COR-L47 (cell line): ENCODE measurements at regions not wholly inside any gene's neighbourhood (a gene's known extent, or its start where the extent isn't known, plus 50 kb on each side); places are given as distances from the start of the nearest gene placed in this dataset.
A peak's percentile ranks its signal among the peaks of the same experiment; 100 is the strongest.
"Not testable (repeated sequence)": the region's sequence is repeated elsewhere in the genome, so short reads cannot be mapped to it uniquely, and the experiment has no call there.

Experiments used
- DNase-seq: peaks from one replicate; lab custom pipeline; 2025; lab: John Stamatoyannopoulos, UW

DNA sequence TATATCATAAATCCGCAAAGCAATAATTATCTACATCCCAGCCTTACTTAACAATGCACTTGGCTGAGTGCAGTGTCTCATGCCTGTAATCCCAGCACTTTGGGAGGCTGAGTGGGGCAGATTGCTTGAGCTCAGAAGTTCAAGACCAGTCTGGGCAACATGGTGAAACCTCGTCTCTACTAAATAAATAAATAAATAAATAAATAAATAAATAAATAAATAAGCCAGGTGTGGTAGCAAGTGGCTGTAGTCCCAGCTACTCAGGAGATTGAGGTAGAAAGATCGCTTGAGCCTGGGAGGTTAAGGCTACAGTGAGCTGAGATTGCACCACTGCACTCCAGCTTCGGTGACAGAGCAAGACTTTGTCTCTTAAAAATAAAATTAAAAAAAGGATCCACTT, 898.1 kb downstream of the DNAJB9 start:
- not testable (repeated sequence) for DNase-seq

GRCh38 chr7:109473172-109473571, 903.5 kb downstream of the DNAJB9 start:
- no peak for DNase-seq

GRCh38 chr7:109476409-109476808, 906.7 kb downstream of the DNAJB9 start:
- no peak for DNase-seq

GRCh38 chr7:109479388-109479787, 909.7 kb downstream of the DNAJB9 start:
- DNase-seq, result peak; percentile 6

DNA sequence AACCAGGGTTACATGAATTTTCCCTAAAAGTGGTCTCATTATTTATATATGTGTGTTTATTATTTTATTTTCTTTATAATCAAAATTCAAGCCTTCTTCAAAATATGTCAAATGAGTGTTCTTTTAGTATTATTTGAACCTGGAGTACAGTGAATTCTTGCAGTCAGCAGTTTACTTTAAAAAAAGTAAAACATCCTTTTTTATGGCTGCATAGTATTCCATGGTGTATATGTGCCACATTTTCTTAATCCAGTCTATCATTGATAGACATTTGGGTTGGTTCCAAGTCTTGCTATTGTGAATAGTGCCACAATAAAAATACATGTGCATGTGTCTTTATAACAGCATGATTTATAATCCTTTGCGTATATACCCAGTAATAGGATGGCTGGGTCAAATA, 920.9 kb downstream of the DNAJB9 start:
- not testable (repeated sequence) for DNase-seq

- DNase-seq, result no peak
These were observed 927.4 kb downstream of the DNAJB9 start for GRCh38 chr7:109497053-109497452.

DNA sequence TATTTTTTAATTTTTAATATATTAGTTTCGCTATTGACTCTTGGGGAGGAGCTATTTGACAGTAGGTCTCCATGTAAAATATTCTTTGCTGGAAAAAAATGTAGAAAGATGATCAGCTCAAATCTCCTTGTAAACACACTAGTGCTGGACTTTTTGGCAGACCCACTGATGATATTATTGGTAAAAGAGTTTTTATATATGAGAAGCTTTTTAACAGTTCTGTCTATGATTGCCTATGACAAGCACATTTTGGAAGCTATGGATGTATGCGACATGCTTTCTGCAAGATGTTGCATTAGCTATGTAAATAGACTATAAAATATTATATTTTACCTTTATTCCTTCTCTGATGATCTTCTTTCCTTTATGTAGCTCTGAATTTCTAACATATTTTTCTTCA, 928.5 kb downstream of the DNAJB9 start:
- DNase-seq, result no peak

DNA sequence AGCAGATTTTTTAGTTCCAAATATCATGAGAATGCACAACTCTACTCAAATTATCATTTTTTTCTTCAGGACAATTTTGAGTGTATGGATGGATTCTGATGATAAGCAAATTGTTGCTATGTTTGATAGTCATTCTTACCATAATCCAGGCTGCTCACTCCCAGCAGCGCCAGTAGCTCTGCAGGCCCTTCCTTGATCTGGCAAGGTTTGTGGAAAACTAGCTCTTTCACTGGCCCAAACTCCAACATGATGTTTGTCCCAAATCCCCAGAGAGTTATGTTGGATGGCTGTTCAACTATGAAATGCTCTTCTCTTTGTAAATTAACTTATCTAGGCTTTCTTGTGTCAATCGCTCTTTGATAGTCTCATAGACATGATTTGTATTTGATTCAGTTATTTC, 933.7 kb downstream of the DNAJB9 start:
- DNase-seq, result no peak

DNA sequence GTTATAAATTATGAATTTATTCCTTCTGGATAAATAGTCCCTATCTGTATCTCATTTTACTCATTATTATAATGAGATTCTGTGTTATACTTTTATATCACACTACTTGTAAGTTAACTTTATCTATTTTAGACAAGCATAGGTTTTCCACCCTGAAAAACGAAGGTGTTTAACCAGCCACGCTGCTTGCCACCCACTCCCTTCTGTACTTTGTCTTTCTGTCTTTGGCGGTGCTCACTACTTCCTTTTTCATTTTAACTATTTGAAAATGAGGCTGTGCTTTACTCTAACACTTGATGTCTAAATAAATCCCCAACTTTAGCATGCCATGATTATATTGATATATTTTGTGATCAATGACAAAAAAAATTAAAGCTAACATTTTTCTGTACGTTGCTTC, 952.9 kb downstream of the DNAJB9 start:
- no peak for DNase-seq

- DNase-seq, result no peak
These were observed 958.2 kb downstream of the DNAJB9 start for GRCh38 chr7:109527833-109528232.

GRCh38 chr7:109529712-109530111, 960.0 kb downstream of the DNAJB9 start:
- no peak for DNase-seq

DNA sequence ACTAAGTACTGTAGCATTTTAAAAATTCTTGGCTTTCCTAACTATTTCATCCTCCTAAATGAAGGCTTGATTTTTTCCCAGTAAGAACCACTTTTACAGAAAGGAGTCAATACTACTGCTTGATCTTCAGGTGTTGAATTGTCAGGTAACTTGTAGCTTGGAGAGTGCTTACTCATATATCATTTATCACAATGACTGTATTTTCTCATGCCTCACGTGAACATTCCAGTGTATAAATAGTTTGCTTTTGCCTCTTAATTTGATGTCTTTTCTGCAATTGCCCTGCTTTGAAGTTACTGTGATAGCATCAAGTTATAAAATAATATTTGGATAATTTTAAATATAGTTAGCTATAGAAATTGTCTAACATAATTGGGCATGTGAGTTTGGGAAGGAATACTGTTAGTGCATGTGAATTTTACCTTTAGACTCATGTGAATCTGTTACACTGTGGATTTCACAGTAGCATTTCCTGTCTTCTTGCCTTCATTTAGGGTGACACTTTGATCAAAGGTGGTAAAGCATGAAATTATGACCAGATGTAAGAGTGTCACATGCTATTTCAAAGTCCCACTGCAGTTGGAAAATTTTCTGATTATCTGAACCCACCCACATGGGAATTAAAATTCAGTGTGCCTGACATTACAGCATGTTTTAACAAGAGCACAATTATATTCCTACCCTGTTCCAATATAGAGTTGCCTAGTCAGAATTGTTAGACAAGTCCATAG, 962.8 kb downstream of the DNAJB9 start:
- DNase-seq, result no peak

GRCh38 chr7:109545686-109546085, 976.0 kb downstream of the DNAJB9 start:
- DNase-seq, result no peak

- DNase-seq, result no peak
These were observed 980.0 kb downstream of the DNAJB9 start for GRCh38 chr7:109549471-109550193.

DNA sequence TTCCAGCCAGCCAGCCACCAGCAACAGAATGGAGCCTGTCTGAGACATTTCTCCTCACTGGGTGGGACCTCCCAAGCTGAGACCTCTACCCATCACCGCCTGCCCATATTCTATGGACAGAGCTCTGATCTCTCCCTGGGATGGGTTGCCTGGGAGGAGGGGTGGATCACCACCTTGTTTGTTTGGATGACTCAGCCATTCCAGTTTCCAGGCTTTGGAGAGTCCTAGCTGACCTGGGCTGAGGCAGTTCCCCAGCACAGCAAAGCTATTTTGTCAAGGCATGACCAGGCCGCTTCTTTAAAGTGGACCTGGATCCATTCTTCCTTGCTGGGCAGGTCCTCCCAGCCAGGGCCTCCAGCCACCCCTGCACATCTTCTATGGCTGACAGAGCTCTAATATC, 982.3 kb downstream of the DNAJB9 start:
- no peak for DNase-seq

DNA sequence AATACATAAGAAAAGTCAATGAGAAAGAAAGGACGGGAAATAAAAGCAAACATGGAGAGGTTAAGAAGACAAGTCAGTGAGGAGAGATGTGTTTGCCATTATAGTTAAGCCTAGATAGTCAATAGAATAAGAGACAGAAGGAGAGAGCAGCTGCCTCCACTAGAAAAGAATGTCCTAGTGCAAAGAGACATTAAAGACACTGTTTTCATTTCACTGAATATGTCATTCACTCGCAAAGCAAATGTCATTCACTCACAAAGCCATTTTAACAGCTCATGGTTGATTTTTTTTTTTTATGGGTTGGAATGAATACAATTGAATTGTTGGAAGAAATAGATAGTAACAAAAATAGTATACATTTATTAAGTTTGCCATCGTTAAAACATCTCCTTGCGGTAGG, 1007.6 kb downstream of the DNAJB9 start:
- DNase-seq, result no peak

DNA sequence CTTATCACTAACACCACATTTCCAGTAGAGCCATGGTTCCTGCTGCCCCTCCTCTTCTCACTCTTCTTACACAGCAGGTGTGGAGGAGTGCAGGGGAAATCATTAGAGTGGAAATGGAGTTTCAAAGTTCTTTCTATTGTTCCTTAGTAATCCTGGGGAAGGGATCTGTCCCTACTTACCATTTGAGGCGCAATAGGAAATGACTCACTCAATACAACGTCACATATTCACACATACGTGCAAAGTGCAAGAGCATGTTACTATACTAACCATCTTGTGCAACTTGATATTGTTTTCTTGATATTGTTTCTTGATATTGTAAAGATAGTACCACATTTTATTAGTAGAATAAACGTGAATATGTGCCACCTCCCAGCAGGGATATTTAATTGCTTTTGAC, 1010.2 kb downstream of the DNAJB9 start:
- DNase-seq, result no peak

DNA sequence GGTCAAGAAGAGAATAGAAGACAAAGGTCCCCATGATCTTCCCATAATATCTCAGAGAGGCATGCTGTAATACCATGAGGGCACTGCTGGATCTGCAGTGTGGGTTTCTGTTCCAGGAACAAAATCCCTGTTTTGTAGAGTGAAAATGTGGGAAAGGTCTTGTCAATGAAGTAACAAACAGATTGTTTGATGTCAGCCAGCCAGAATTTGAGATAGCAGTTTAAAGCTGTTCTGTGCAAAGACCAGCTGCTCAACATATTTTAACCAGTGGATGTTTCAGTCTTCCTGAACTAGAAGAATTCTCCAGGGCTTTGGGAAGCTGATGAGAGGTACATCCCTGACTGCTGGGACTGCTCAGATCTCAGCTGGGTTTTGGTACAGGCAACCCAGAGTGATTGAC, 1012.5 kb downstream of the DNAJB9 start:
- no peak for DNase-seq

DNA sequence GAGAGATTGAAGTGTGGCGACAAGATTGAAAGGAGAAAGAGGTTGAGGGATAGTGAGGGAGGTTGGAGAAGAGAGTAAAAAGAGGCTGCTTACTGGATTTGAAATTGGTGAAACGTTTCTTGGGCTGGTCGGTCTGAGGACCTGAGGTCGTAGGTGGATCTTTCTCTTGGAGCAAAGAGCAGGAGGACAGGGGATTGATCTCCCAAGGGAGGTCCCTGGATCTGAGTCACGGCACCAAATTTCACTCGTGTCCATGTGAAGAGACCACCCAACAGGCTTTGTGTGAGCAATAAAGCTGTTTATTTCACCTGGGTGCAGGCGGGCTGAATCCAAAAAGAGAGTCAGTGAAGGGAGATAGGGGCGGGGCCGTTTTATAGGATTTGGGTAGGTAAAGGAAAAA, 1027.3 kb downstream of the DNAJB9 start:
- not testable (repeated sequence) for DNase-seq

DNA sequence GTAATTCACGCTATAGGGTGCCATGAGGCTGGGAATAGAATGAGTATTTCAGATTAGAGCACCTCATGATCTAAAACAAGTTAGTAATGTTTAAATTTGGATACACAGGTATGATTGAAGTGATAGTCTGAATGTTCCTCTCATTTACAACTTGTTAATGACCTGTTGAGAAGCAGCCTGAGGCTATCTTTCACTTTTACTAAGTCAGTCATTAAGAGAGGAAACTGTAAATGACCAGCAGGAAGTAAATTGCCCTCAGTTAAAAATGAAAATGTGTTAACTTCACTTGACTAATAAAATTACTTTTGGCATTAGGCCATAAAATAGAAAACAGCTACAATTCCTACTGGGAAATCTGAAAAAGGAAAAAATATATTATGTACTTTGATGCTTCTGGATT, 1042.0 kb downstream of the DNAJB9 start:
- peak; percentile 72 for DNase-seq

- no peak for DNase-seq
These were observed 1046.9 kb downstream of the DNAJB9 start for GRCh38 chr7:109616551-109617069.

GRCh38 chr7:109622320-109622719, 1052.6 kb downstream of the DNAJB9 start:
- no peak for DNase-seq

DNA sequence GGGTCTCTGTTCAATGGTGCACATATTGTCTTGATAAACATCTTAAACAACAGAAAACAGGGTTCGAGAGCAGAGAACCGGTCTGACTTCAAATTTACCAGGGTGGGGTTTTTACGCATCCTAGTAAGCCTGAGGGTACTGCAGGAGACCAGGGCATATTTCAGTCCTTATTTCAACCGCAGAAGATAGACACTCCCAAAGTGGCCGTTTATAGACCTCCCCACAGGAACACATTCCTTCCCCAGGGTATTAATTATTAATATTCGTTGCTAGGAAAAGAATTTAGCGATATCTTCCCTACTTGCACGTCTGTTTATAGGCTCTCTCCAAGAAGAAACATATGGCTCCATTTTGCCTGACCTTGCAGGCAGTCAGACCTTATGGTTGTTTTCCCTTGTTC, 1063.2 kb downstream of the DNAJB9 start:
- not testable (repeated sequence) for DNase-seq
